Liver (tissue), 8 donors: ENCODE measurements at regions not wholly inside any gene's neighbourhood (a gene's known extent, or its start where the extent isn't known, plus 50 kb on each side); places are given as distances from the start of the nearest gene placed in this dataset.
"Not testable (repeated sequence)": the region's sequence is repeated elsewhere in the genome, so short reads cannot be mapped to it uniquely, and the experiment has no call there.

ENCODE experiments used
- DNase-seq: peaks from one replicate; pipeline ENCODE4 v3.0.0-alpha.2; 2017; ENCODE audit warnings: low spot score
- H3K27ac ChIP-seq, 2 donors: one replicate each; pipeline ENCODE4 v1.7.0; 2013; ENCODE audit warnings: inconsistent platforms in 2 of 2, low read length in 2 of 2, control low read depth in 1 of 2, low read depth in 1 of 2, mild to moderate bottlenecking in 1 of 2
- H3K27me3 ChIP-seq, 4 donors: one replicate each; pipeline versions ENCODE4 v1.6.1 to v1.7.0; 2013; ENCODE audit warnings: low read length in 3 of 4, inconsistent platforms in 1 of 4, mild to moderate bottlenecking in 1 of 4, moderate library complexity in 1 of 4; ENCODE audit not compliant: control insufficient read depth in 4 of 4, insufficient read depth in 4 of 4
- H3K36me3 ChIP-seq, 4 donors: one replicate each; pipeline versions ENCODE4 v1.6.1 to v1.7.0; 2013; ENCODE audit warnings: low read length in 3 of 4, mild to moderate bottlenecking in 3 of 4, low read depth in 1 of 4, moderate library complexity in 1 of 4; ENCODE audit not compliant: control insufficient read depth in 4 of 4, insufficient read depth in 3 of 4
- H3K4me1 ChIP-seq, 4 donors: one replicate each; pipeline versions ENCODE4 v1.6.1 to v1.7.0; 2013; ENCODE audit warnings: low read length in 3 of 4, mild to moderate bottlenecking in 3 of 4, moderate library complexity in 1 of 4; ENCODE audit not compliant: control insufficient read depth in 4 of 4, insufficient read depth in 4 of 4
- H3K4me3 ChIP-seq, 3 donors: one replicate each; pipeline versions ENCODE4 v1.6.1 to v1.7.0; 2013; ENCODE audit warnings: low read length in 3 of 3, control low read depth in 1 of 3, low read depth in 1 of 3, mild to moderate bottlenecking in 1 of 3
- H3K9ac ChIP-seq, 2 donors: one replicate each; pipeline ENCODE4 v1.7.0; 2013; ENCODE audit warnings: low read length in 2 of 2, mild to moderate bottlenecking in 2 of 2, moderate library complexity in 2 of 2, control low read depth in 1 of 2, low read depth in 1 of 2
- H3K9me3 ChIP-seq, 4 donors: one replicate each; pipeline versions ENCODE4 v1.6.1 to v1.7.0; 2013; ENCODE audit warnings: low read length in 3 of 4; ENCODE audit not compliant: control insufficient read depth in 4 of 4
- EGR1 ChIP-seq, 2 donors: IDR thresholded peaks; 2 replicates each; pipeline ENCODE4 v1.6.1; 2016 to 2018; ENCODE audit warnings: antibody characterized with exemption in 2 of 2, low read depth in 2 of 2
- FOXA1 ChIP-seq: IDR thresholded peaks from 2 replicates; pipeline ENCODE4 v1.6.1; 2016; ENCODE audit warnings: antibody characterized with exemption
- FOXA2 ChIP-seq: IDR thresholded peaks from 2 replicates; pipeline ENCODE4 v1.6.1; 2016; ENCODE audit warnings: antibody characterized with exemption
- GABPA ChIP-seq, 2 donors: IDR thresholded peaks in 1 of 2; conservative IDR thresholded peaks in 1 of 2; 2 replicates each; pipeline ENCODE4 v1.6.1; 2016; ENCODE audit warnings: antibody characterized with exemption in 2 of 2, mild to moderate bottlenecking in 1 of 2, moderate library complexity in 1 of 2
- HNF4A ChIP-seq, 2 donors: conservative IDR thresholded peaks; 2 replicates each; pipeline ENCODE4 v1.6.1; 2016; ENCODE audit warnings: antibody characterized with exemption in 2 of 2, mild to moderate bottlenecking in 2 of 2
- HNF4G ChIP-seq: IDR thresholded peaks from 2 replicates; pipeline ENCODE4 v1.6.1; 2016; ENCODE audit warnings: antibody characterized with exemption
- JUND ChIP-seq, 2 donors: IDR thresholded peaks; 2 replicates each; pipeline ENCODE4 v1.6.1; 2016; ENCODE audit warnings: antibody characterized with exemption in 2 of 2
- NR2F2 ChIP-seq: IDR thresholded peaks from 2 replicates; pipeline ENCODE4 v1.6.1; 2016; ENCODE audit warnings: antibody characterized with exemption
- RAD21 ChIP-seq, 2 donors: IDR thresholded peaks; 2 replicates each; pipeline ENCODE4 v1.6.1; 2016; ENCODE audit warnings: antibody characterized with exemption in 2 of 2, mild to moderate bottlenecking in 2 of 2
- RXRA ChIP-seq, 2 donors: IDR thresholded peaks; 2 replicates each; pipeline ENCODE4 v1.6.1; 2017 to 2018; ENCODE audit warnings: antibody characterized with exemption in 2 of 2, mild to moderate bottlenecking in 1 of 2
- SP1 ChIP-seq: IDR thresholded peaks from 2 replicates; pipeline ENCODE4 v1.6.1; 2018; ENCODE audit warnings: antibody characterized with exemption, mild to moderate bottlenecking
- TAF1 ChIP-seq: conservative IDR thresholded peaks from 2 replicates; pipeline ENCODE4 v1.6.1; 2016; ENCODE audit warnings: antibody characterized with exemption, mild to moderate bottlenecking
- YY1 ChIP-seq: IDR thresholded peaks from 2 replicates; pipeline ENCODE4 v1.6.1; 2016; ENCODE audit warnings: antibody characterized with exemption, mild to moderate bottlenecking
- WGBS: extraction: QIAGEN DNeasy Blood & Tissue Kit; methylation state at CpG from one replicate; pipeline ENCODE4 v1.1.7; 2013; 5-methylcytosine and 5-hydroxymethylcytosine counted together
- TF ChIP-seq, protein P1 (sequence below): IDR thresholded peaks from 2 replicates; pipeline ENCODE4 v1.6.1; 2016; ENCODE audit warnings: antibody characterized with exemption
- TF ChIP-seq, protein P2 (sequence below): fragments of 150-350 bp; IDR thresholded peaks from 2 replicates; pipeline ENCODE4 v1.5.1; 2017; ENCODE audit warnings: improper control_type of control experiment, low read depth, low read length; ENCODE audit not compliant: missing input control
- TF ChIP-seq, protein P3 (sequence below): IDR thresholded peaks from 2 replicates; pipeline ENCODE4 v1.6.1; 2016; ENCODE audit warnings: antibody characterized with exemption
- TF ChIP-seq, protein P4 (sequence below): IDR thresholded peaks from 2 replicates; pipeline ENCODE4 v1.6.1; 2016; ENCODE audit warnings: antibody characterized with exemption
- donor health status: healthy.
- donor health status: healthy.
- donor health status: healthy.
- donor health status: healthy.
- donor health status: healthy.

DNA sequence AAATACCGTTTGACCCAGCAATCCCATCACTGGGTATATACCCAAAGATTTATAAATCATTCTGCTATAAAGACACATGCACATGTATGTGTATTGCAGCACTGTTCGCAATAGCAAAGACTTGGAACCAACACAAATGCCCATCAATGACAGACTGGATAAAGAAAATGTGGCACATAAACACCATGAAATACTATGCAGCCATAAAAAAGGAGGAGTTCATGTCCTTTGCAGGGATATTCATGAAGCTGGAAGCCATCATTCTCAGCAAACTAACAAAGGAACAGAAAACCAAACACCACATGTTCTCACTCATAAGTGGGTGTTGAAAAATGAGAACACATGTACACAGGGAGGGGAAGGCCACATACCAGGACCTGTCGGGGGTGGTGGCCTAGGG, 86.5 kb upstream of the FGGY start:
- DNase-seq, H3K9ac ChIP-seq, H3K27ac ChIP-seq, H3K4me3 ChIP-seq, H3K4me1 ChIP-seq, H3K36me3 ChIP-seq, H3K9me3 ChIP-seq, H3K27me3 ChIP-seq: not testable (repeated sequence)
- 92% methylated on average over 3 of the region's 3 CpGs for WGBS

DNA sequence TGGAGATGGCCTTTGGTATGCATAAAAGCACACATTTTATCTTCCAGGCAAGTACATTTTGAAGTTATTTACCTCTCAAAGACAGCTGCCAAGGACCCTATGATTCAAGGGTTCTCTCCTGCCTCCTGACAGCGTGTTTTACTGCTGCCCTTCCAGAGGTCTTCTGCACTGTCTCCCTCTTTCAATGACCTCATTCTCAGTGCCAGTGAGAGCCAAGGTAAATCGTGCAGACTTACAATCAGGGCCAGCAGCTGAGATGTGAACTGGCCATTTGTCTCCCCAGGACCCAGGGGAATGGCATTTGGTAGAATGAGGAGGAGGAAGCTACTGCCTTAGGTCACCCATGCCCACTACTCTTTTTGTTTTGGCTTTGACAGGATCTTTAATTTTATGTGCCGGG, 84.2 kb upstream of the FGGY start:
- Histone ChIP-seq H3K27ac (no peak overlapping the region), H3K9ac (no peak overlapping the region), H3K36me3 (no peaks in the 10 kb centered on the region), H3K9me3 (no peaks in the 10 kb centered on the region), H3K4me1 (peaks cover 5 to 12% (median 6%) of the 10 kb centered on the region in 4 donors), H3K4me3 (no peak overlapping the region), H3K27me3 (no peaks in the 10 kb centered on the region)
- WGBS, result 75% methylated on average over 3 of the region's 3 CpGs
- no peak for DNase-seq
- no peak for TF ChIP-seq FOXA2
- TF ChIP-seq, protein P1, sequence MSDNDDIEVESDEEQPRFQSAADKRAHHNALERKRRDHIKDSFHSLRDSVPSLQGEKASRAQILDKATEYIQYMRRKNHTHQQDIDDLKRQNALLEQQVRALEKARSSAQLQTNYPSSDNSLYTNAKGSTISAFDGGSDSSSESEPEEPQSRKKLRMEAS, result no peak
- TF ChIP-seq, protein P2, sequence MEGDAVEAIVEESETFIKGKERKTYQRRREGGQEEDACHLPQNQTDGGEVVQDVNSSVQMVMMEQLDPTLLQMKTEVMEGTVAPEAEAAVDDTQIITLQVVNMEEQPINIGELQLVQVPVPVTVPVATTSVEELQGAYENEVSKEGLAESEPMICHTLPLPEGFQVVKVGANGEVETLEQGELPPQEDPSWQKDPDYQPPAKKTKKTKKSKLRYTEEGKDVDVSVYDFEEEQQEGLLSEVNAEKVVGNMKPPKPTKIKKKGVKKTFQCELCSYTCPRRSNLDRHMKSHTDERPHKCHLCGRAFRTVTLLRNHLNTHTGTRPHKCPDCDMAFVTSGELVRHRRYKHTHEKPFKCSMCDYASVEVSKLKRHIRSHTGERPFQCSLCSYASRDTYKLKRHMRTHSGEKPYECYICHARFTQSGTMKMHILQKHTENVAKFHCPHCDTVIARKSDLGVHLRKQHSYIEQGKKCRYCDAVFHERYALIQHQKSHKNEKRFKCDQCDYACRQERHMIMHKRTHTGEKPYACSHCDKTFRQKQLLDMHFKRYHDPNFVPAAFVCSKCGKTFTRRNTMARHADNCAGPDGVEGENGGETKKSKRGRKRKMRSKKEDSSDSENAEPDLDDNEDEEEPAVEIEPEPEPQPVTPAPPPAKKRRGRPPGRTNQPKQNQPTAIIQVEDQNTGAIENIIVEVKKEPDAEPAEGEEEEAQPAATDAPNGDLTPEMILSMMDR, result no peak

DNA sequence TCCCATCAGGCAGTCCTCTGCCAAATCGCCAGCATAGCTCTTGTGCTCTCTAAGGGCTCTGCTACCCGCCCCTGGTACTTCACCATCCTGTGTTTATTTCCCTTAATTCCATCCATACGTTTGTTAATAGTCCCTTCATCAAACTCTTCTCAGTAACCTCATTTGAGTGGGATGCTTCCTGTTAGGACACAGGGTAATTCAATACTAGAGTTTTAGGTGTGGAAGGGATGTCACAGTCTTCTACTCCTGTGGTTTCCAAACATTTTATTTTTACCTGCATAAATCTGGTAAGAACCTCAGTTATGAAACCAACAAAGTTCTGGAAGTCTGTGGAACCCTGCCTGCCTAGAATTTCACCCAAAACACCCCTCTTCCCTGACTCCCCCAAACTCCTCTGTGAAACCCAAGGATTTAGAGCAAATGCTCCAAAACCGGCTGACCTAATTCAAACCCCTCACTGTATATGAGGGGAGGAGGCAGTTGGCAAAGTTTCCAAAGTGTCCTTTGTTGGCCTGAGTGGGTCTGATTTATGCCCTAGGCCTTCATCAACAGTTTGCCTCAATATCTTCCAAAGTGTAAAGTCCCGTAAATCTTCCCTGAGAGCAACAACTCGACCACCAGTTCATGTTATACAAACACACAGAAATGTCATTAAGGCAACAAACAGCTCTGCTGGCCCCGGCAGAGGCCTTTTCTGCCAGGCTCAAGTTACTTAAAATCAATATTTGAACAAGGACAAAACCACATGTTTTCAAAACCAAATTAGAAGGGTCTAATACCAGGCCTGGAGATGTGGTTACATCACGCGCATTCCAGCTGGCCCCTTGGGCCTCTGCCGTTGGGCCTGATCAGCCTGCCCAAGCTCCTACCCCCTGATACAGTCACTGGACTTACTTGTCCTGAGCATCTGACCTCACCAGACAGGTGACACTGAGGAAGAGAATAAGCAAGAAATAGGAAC, 82.4 kb upstream of the FGGY start:
- H3K4me1 ChIP-seq, result peaks cover 5 to 24% (median 13%) of the 10 kb centered on the region in 4 donors
- H3K4me3 ChIP-seq, result no peak overlapping the region
- H3K27me3 ChIP-seq, result no peaks in the 10 kb centered on the region
- no peaks in the 10 kb centered on the region for H3K36me3 ChIP-seq
- peak overlapping the region in 1 of 2 donors; percentile 11 for H3K27ac ChIP-seq
- no peak for DNase-seq
- no peaks in the 10 kb centered on the region for H3K9me3 ChIP-seq
- no peak overlapping the region for H3K9ac ChIP-seq
- WGBS, result 56% methylated on average over 10 of the region's 10 CpGs
- TF ChIP-seq, protein P3, sequence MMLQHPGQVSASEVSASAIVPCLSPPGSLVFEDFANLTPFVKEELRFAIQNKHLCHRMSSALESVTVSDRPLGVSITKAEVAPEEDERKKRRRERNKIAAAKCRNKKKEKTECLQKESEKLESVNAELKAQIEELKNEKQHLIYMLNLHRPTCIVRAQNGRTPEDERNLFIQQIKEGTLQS, result peak; percentile 38
- TF ChIP-seq, protein P2, result no peak
- no peak for TF ChIP-seq NR2F2
- TF ChIP-seq, protein P4, sequence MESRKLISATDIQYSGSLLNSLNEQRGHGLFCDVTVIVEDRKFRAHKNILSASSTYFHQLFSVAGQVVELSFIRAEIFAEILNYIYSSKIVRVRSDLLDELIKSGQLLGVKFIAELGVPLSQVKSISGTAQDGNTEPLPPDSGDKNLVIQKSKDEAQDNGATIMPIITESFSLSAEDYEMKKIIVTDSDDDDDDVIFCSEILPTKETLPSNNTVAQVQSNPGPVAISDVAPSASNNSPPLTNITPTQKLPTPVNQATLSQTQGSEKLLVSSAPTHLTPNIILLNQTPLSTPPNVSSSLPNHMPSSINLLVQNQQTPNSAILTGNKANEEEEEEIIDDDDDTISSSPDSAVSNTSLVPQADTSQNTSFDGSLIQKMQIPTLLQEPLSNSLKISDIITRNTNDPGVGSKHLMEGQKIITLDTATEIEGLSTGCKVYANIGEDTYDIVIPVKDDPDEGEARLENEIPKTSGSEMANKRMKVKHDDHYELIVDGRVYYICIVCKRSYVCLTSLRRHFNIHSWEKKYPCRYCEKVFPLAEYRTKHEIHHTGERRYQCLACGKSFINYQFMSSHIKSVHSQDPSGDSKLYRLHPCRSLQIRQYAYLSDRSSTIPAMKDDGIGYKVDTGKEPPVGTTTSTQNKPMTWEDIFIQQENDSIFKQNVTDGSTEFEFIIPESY, result peak; percentile 76
- TF ChIP-seq RAD21 (IDR thresholded peaks at IDR 0.05), result peak; percentile 50 to 64
- peak; percentile 82 for TF ChIP-seq FOXA2
- no peak for TF ChIP-seq EGR1 (IDR thresholded peaks at IDR 0.05; ENCODE audit: low read depth in 2 of 2)
- peak; percentile 37 for TF ChIP-seq YY1
- peak; percentile 85 for TF ChIP-seq SP1
- TF ChIP-seq HNF4A (conservative IDR thresholded peaks at IDR 0.05), result peak; percentile 74 to 89
- no peak for TF ChIP-seq TAF1
- peak; percentile 34 for TF ChIP-seq HNF4G
- TF ChIP-seq, protein P1, result peak; percentile 84
- peak in 1 of 2 donors; percentile 66 for TF ChIP-seq JUND (IDR thresholded peaks at IDR 0.05)
- peak; percentile 83 to 87 for TF ChIP-seq RXRA (IDR thresholded peaks at IDR 0.05)
- peak in 1 of 2 donors; percentile 23 for TF ChIP-seq GABPA (IDR thresholded peaks at IDR 0.05 in 1 of 2, conservative IDR thresholded peaks at IDR 0.05 in 1 of 2)
- peak; percentile 35 for TF ChIP-seq FOXA1
